NCI-H1436 treated with DMSO at 0.1 percent for 48 hours (cell line): ENCODE measurements at regions not wholly inside any gene's neighbourhood (a gene's known extent, or its start where the extent isn't known, plus 50 kb on each side); places are given as distances from the start of the nearest gene placed in this dataset.
"Not testable (repeated sequence)": the region's sequence is repeated elsewhere in the genome, so short reads cannot be mapped to it uniquely, and the experiment has no call there.

Experiments used
- DNase-seq: peaks from one replicate; lab custom pipeline; 2025; lab: John Stamatoyannopoulos, UW

- no peak for DNase-seq
Observed at GRCh38 chr18:70822691-70823090, 533.8 kb downstream of the SOCS6 start.

GRCh38 chr18:70822117-70822516 is 533.3 kb downstream of the SOCS6 start:
- DNase-seq: no peak

GRCh38 chr18:70808481-70809056 is 519.7 kb downstream of the SOCS6 start:
- no peak for DNase-seq

GRCh38 chr18:70781860-70782453 is 493.1 kb downstream of the SOCS6 start:
- DNase-seq: no peak

GRCh38 chr18:70766254-70766653 is 477.4 kb downstream of the SOCS6 start:
- DNase-seq: not testable (repeated sequence)

GRCh38 chr18:70762812-70763211 is 474.0 kb downstream of the SOCS6 start:
- no peak for DNase-seq

- no peak for DNase-seq
Observed at GRCh38 chr18:70758780-70759179, 469.9 kb downstream of the SOCS6 start.

GRCh38 chr18:70754486-70754885 is 465.6 kb downstream of the SOCS6 start:
- DNase-seq: no peak

GRCh38 chr18:70732916-70733315 is 444.1 kb downstream of the SOCS6 start:
- no peak for DNase-seq

GRCh38 chr18:70732188-70732587 is 443.3 kb downstream of the SOCS6 start:
- peak; percentile 37 for DNase-seq

GRCh38 chr18:70720607-70721006 is 431.8 kb downstream of the SOCS6 start:
- DNase-seq: no peak

- no peak for DNase-seq
Observed at GRCh38 chr18:70709720-70710119, 420.9 kb downstream of the SOCS6 start.

GRCh38 chr18:70709144-70709543 is 420.3 kb downstream of the SOCS6 start:
- no peak for DNase-seq

GRCh38 chr18:70705831-70706416 is 417.1 kb downstream of the SOCS6 start:
- DNase-seq: no peak

- no peak for DNase-seq
Observed at GRCh38 chr18:70700496-70700895, 411.7 kb downstream of the SOCS6 start.

GRCh38 chr18:70698574-70698973 is 409.7 kb downstream of the SOCS6 start:
- DNase-seq: no peak

GRCh38 chr18:70693246-70693645 is 404.4 kb downstream of the SOCS6 start:
- DNase-seq: no peak

GRCh38 chr18:70689765-70690164 is 400.9 kb downstream of the SOCS6 start:
- not testable (repeated sequence) for DNase-seq

GRCh38 chr18:70688286-70688685 is 399.4 kb downstream of the SOCS6 start:
- DNase-seq: no peak

GRCh38 chr18:70684821-70685220 is 396.0 kb downstream of the SOCS6 start:
- DNase-seq: no peak

GRCh38 chr18:70683263-70683662 is 394.4 kb downstream of the SOCS6 start:
- DNase-seq: no peak

GRCh38 chr18:70674896-70675295 is 386.1 kb downstream of the SOCS6 start:
- DNase-seq: no peak

GRCh38 chr18:70673831-70674230 is 385.0 kb downstream of the SOCS6 start:
- no peak for DNase-seq

GRCh38 chr18:70672581-70672980 is 383.7 kb downstream of the SOCS6 start:
- DNase-seq: no peak
